ENCODE measurements at regions not wholly inside any gene's neighbourhood (a gene's known extent, or its start where the extent isn't known, plus 50 kb on each side); places are given as distances from the start of the nearest gene placed in this dataset.

GRCh38 chr1:222285526-222285925, 262.4 kb downstream of the HHIPL2 start:
- no peak for DNase-seq

GRCh38 chr1:222284466-222284865, 263.4 kb downstream of the HHIPL2 start:
- no peak for DNase-seq

GRCh38 chr1:222283147-222283768, 264.6 kb downstream of the HHIPL2 start:
- peak; percentile 25 for DNase-seq

GRCh38 chr1:222279591-222279990, 268.3 kb downstream of the HHIPL2 start:
- no peak for DNase-seq

GRCh38 chr1:222278501-222278900, 269.4 kb downstream of the HHIPL2 start:
- DNase-seq: no peak

- no peak for DNase-seq
Observed at GRCh38 chr1:222275729-222276465, 272.0 kb downstream of the HHIPL2 start.

GRCh38 chr1:222275001-222275728, 272.7 kb downstream of the HHIPL2 start:
- DNase-seq: no peak

- no peak for DNase-seq
Observed at GRCh38 chr1:222266223-222267196, 281.4 kb downstream of the HHIPL2 start.

- DNase-seq: no peak
Observed at GRCh38 chr1:222263791-222264190, 284.1 kb downstream of the HHIPL2 start.

GRCh38 chr1:222257027-222257426, 290.9 kb downstream of the HHIPL2 start:
- DNase-seq: no peak

GRCh38 chr1:222256058-222256457, 291.8 kb downstream of the HHIPL2 start:
- DNase-seq: no peak

- DNase-seq: no peak
Observed at GRCh38 chr1:222252788-222253187, 295.1 kb downstream of the HHIPL2 start.

- DNase-seq: no peak
Observed at GRCh38 chr1:222251847-222252246, 296.1 kb downstream of the HHIPL2 start.

- DNase-seq: no peak
Observed at GRCh38 chr1:222250376-222250775, 297.5 kb downstream of the HHIPL2 start.

- no peak for DNase-seq
Observed at GRCh38 chr1:222247811-222248310, 300.0 kb downstream of the HHIPL2 start.

GRCh38 chr1:222247081-222247480, 300.8 kb downstream of the HHIPL2 start:
- DNase-seq: no peak

- no peak for DNase-seq
Observed at GRCh38 chr1:222243902-222244301, 304.0 kb downstream of the HHIPL2 start.

- no peak for DNase-seq
Observed at GRCh38 chr1:222242492-222242891, 305.4 kb downstream of the HHIPL2 start.

- DNase-seq: no peak
Observed at GRCh38 chr1:222241410-222241809, 306.5 kb downstream of the HHIPL2 start.

- no peak for DNase-seq
Observed at GRCh38 chr1:222240536-222241181, 307.2 kb downstream of the HHIPL2 start.

- no peak for DNase-seq
Observed at GRCh38 chr1:222239130-222239529, 308.8 kb downstream of the HHIPL2 start.

GRCh38 chr1:222234351-222234750, 313.6 kb downstream of the HHIPL2 start:
- no peak for DNase-seq
